ENCODE measurements at regions not wholly inside any gene's neighbourhood (a gene's known extent, or its start where the extent isn't known, plus 50 kb on each side); places are given as distances from the start of the nearest gene placed in this dataset.
"Not testable (repeated sequence)": the region's sequence is repeated elsewhere in the genome, so short reads cannot be mapped to it uniquely, and the experiment has no call there.

DNA sequence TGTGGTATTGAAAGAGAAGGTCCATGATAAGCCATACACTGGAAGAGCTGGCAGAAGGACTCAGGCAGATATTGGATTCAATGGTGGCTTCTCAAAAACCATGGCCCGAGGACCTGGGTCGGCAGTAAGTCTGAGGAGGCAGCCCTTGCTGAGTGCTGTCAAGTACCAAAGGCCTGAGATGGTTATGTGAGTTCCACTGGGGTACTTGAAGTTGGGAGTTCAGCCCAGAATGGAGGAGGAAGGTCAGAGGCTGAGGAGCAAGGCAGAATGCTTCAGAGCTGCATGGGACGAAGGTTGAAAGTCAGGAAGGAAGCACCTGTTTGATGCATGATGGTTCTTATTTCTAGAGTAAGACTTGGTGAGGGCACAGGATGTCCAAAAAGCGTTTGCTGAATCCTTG lies 194.9 kb downstream of the DIRAS2 start:
- DNase-seq, result no peak

DNA sequence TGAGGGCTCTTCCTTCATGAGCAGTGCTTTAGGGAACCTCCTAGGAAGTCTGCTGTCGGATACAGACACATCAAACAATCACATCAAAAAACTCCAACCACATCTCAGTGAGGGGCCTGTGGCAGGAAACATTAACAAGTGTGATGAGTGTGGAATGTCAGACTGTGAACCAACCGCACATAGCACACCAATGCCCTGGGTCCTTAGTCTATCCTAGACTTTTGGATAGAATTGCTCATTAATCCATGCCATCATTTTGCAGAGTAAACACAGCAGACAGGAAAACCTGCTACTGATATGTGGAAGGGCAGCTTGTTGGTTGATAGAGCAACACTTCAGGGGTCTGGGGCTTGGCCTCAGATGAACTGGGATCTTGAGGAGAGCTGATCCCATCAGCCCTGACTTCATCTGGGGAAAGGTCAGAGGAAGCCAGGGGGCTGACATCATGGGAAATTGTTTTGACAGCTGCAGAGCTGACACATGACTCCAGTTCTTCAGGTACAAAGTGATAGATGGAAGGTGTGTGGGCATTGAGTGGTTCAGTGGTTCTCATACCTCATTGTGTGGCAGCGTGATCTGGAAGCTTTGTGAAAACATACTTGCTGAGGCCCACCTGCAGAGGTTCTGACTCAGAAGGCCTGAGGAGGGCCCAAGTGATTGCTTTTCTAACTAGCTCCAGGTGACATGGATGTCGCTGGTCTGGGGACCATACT lies 193.3 kb downstream of the DIRAS2 start:
- DNase-seq, result no peak

DNA sequence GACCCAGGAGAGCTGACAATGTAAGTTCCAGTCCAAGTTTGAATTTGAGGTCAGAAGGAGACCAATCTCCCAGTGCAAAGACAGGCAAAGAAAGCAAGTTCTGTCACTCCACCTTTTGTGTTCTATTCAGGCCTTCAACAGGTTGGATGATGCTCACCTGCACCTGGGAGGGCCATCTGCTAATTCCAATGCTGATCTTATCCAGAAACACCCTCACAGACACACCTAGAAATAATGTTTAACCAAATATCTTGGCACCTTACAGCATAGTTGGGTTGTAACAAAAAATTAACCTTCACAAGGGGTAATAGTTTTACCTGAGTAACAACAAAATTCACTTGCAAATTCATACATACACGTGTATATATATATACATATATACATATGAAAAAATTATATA lies 190.8 kb downstream of the DIRAS2 start:
- no peak for DNase-seq

DNA sequence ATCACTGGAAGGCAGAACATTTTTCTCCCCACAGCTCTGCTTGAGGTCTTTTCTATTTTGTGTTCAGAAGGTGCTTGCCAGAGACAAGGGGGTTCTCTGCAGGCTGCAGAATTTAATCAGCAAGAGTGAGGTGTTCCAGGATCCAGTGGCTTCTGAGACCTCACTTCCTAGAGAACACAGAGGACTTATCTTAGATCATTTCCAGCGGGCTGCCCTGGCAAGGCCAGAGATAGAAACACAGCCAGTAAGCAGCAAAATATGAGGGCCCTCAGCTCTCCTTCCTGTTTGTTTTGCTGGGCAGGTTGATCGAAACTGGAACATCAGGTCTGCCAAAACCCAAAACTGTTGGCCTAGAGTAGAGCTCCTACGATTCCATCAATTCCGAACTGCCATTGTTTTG lies 187.3 kb downstream of the DIRAS2 start:
- no peak for DNase-seq

DNA sequence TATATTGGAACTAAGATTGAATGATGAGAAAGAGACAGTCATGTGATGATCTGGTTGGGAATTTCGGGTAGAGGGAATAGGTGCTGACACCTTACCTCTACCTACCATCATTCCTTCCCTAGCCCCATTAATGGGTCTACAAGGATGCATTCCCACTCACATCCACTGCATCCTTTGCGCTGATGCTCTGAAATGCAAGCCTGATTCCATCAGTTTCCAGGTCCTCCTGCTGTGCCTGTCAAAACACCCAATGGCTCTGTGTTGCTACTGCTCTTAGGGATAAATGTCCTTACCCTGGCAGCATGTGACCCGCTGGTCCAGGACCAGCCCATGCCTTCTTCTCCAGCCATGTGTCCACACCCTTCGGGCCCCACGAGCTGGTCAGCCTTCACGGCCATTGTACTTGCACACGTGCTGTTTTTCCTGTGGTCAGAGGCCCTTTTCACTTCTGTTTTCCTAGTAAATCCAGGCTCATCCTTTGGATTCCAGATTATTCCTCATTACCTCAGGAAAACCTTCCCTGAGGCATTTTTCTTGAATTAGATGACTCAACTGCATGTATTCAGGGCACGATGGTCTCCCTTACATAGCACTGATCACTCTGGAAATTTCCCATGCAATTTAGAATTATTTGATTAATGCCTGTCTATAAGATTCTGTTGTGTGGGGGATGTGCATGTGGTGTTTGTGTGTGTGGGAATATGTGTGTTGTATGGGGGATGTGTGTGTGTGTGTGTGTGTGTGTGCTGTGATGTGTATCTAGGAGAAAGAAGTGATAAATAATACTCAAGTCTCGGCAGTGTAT lies 185.0 kb downstream of the DIRAS2 start:
- no peak for DNase-seq

DNA sequence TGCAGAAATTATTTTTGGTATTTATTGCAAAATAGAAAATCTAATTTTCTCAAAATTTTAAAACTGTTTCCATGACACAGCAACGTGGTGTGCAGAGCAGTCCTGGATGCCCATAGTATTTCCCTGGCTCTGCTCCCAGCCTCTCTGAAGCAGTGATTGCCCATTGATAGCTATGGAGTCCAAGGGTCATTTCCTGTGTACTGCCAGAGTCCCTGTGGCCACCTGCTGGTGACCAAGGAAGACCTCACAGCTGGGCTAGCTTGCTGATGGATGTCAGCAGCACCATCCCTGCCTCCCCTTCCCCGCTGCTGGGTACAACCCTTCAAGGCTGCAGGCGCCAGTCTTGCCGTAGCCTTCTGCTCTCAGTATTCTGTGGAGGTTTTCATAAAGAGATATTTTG lies 184.1 kb downstream of the DIRAS2 start:
- no peak for DNase-seq

DNA sequence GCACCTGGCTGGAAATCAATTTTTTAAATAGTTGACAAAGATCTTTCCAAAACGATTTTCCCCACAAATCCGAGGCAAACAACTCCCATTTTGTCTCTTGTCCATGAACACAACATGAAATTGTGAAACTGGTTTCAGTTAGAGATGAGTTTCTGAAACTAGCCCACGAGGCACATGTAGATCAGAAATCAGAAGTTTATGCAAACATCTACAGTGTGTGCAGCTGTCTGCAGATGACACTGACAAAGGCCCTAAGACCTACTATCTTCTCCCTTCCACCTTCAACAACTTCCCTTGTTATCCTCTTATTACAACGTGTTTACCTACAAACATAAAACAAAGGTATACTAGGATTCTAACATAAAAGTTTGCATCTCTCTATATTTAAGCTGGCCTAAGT lies 183.3 kb downstream of the DIRAS2 start:
- no peak for DNase-seq

DNA sequence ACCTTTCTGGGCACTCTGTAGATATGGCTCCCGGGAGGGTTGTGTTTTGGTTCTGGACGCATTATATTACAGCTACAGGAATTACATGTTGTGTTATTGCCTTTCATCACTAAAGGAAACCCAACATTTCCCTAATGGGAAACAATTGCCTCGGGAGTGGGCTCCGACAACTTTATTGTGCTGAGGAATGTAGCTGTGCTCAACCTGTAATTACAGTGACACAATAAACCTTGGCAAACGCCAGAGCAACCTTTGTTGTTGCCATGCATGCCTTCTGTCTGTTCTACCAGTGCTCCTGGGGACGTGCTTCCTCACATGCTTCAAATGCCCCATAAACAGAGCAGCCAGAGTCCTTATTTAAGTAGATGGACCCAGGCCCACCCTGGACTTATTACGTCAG lies 182.4 kb downstream of the DIRAS2 start:
- DNase-seq, result no peak

DNA sequence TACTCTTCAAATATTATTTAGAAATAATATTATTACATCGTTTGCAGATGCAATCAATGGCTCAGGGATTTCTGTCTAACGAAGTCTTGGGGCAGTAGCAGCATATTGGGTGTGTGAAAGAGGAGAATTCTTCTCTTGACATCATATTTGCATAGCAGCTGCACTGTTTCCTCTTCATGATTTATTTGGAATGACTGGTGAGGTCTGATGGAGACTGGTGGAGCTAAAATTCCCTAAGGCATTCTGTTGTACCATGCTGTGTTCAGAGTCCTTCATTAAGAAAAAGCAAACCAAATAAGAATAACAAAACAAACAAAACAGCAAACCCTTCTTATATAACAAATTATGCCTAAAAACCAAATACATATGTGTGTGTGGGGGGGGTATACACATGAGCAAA lies 177.6 kb downstream of the DIRAS2 start:
- no peak for DNase-seq

DNA sequence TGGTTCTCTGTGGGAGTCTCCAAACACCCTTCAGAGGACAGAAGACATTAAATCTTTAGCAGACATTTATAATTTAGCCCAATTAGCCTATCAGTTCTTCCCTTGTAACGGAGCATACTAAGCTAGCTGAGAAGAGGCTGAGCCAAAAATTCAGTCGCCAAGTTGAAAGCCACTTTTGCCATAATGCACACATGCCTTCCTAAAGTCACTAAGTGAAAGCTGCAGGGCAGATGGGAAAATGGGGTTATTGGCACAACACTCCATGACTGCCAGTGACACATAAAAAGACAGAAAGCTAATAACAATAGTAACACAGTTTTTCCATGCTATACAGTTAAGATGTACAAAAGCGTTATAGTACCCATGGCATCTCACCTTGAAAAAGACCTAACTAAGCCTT lies 176.2 kb downstream of the DIRAS2 start:
- DNase-seq, result no peak

DNA sequence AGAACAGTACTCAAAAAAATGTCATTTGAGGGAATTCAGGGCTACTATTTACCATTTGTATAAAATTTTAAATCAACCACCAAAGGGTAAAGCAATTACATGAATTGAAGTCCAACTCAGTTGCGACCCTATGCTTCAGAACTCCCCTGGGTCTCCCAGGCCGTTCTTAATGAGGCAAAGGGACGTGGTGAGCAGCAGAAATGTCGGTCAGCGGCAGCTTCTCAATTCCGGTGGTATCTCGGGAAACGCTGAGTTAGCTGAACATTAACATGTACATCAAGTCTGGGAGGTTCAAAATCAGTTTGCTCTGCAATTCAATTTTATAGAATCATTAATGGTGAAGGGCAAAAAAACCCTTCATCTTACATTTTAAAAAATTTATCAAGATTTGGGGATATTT lies 173.2 kb downstream of the DIRAS2 start:
- DNase-seq, result no peak

DNA sequence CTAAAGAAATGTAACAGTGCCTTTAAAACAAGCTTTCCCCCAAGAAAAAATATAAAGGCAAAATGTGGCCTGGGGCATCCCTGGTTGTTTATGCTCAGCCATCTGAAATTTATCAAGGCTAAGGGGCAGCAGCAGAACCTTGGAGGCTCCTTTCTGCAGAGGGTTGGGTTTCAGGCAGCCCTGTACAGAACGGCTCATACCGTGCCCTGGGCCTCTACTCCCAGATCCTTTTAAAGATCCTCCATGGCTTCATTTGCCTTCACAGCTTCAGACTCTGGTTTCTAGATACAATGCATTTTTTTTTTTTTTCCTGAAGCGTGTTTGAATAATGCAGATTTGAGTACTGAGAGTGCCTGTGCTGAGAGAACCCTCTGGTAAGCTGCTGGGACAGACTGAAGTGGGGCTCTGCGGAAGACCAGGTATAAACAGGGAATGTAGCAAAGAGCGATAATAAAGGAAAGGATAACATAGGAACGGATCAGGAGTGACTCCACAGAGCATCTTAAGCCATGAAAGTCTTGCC lies 172.7 kb downstream of the DIRAS2 start:
- DNase-seq, result no peak

DNA sequence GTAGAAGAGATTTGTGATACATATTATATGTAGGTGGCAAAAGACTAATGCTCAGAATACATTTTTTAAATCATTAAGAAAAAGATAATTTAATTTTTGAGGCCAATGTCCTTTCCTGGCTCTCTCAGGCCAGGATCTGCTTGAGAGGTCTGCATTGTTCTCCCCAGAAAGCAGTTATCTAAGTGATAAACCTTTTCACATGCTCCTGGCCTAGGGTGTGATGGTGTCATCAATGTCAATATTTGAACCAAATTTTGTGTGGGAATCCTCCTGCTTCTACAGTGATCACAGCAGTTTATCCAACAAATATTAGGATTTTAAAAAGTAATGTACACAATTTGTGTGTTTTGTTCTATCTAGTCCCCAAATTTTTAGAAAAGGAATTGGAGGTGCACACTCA lies 166.6 kb downstream of the DIRAS2 start:
- DNase-seq, result no peak

DNA sequence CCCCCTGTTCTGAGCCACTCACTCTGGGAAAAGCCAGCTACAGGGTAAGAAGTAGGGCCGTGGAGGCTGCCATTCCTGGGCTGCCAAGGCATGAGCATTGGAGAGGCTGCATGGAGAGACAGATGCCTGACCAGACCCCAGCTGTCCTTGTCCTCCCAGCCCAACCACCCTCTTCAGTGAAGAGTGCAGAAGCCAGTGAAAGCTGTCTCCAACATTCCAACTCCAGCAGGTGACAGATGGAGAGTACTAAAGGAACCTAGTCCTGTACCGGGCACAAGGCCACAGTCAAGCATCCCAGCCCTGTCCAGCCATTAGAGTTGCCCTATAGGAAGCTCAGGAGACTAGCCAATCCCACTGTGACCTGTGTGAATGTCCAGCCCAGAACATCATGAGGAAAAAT lies 165.1 kb downstream of the DIRAS2 start:
- no peak for DNase-seq

DNA sequence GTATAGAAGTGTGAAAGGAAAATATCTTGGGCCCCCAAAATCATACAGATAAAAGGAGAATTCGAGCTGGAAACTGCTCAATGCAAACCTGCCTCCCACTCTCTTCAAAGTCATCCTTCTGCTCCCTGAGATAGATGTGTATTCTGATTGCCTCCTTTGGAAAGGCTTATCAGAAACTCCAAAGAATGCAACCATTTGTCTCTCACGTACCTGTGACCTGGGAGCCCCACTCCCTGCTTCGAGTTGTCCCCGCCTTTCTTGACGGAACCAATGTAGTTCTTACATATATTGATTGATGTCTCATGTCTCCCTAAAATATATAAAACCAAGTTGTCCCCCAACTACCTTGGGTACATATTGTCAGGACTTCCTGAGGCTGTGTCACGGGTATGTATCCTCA lies 163.8 kb downstream of the DIRAS2 start:
- DNase-seq, result no peak

DNA sequence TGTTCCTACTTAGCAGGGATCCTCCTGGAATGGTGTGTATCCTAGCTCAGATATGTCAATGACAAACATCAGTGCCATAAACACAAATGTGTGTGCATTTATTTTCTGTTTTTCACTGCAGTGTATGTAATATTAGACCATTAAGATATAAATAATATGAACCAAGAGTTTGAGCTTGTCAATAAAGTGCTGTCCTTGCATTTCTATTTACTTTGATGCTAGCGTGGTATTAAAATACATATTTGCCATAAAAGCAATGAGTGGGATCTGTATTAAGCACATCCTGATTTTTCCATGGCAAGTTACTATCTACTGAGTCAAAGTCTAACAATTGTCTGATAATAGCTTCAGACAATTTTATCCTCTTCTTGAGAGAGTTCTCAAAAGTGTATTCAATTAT lies 157.6 kb downstream of the DIRAS2 start:
- no peak for DNase-seq

DNA sequence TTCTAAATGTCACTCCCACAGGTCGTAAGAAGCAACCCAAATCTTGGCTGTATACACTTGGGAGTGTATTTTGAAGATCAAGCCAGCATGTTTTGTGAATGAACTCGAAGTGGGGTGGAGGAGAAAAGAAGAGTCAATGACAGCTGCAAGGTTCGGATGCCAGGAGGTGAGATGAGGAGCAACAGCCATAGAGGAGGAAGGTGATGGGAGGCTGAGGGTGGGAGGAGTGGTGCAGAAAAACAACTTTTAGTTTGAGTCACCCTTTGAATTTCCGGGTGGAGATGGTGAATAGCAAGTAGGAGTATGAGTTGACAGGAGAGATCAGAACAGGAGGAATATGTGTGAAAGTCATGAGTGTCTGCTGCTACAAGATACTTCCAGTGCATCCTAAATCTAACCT lies 153.6 kb downstream of the DIRAS2 start:
- no peak for DNase-seq

DNA sequence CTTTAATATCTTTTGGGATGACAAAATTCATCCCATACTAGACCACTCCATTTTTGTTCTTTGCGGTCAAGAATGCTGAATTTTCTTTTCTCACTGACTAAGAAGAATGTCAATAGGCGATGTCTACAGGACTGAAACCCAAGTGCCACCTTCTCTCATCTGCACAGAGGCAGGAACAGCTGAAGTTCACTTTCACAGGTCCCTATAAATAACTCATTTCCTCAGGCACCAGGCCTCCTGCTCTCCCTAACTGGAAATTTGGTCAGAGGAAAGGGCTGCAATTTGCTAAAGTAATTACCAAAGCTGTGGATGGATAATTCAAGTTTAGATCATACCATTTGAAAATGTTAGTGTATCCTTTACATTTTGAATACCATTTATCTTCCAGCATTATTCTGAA lies 142.9 kb downstream of the DIRAS2 start:
- DNase-seq, result no peak

DNA sequence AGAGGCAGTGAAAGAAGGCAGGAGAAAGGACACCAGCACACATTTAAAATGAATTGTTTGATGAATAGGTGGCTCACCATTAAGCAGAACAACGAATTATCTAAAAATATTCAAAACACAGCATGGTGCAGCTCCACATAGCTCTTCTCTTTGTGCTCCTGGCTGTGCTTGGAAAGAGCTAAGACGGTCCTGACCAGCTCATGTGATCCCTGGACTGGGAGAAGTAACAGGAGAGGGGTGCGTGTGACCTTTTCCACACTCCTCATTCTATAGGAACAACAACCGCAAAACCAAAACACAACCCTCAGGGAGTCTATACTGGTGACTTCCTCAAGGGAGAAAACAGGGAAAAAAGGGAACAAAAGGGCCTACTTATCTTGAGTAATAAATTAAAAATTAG lies 140.5 kb downstream of the DIRAS2 start:
- DNase-seq, result no peak

DNA sequence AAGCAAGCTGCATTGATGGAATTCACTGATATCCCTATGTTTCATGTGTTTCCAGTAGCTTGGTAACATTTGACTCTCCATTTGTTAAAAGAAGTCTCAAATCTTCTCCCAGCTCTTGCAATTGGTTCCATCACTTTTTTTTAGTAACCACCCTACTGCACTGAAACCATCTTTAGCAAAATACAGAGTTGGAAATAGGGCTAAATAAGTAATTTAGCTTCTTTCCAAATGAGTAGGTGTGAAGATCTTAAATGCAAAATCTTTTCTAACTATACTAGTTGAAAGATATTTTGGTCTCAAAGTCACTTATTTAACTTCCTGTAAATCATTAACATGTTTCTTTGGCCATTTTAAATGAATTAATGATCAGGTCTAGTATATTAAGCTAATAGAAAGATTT lies 138.1 kb downstream of the DIRAS2 start:
- no peak for DNase-seq

DNA sequence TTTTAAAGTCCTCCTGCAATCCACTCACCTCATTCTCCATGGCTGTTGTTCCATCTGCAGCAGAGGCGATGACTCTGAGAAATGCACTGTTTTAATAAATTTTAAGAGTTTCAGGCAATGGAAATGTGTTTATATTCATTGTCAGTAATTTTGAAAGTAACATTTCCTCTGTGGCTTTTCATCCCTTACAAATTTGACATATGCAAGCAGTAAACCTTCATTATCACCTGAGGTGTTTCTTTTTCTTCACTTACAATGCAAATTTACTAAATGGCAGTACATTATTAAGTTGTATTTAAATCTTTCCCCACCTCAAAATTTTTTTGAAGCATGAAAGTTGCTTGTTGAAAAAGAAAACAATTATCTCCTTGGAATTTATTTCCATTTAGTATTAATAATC lies 136.9 kb downstream of the DIRAS2 start:
- no peak for DNase-seq

DNA sequence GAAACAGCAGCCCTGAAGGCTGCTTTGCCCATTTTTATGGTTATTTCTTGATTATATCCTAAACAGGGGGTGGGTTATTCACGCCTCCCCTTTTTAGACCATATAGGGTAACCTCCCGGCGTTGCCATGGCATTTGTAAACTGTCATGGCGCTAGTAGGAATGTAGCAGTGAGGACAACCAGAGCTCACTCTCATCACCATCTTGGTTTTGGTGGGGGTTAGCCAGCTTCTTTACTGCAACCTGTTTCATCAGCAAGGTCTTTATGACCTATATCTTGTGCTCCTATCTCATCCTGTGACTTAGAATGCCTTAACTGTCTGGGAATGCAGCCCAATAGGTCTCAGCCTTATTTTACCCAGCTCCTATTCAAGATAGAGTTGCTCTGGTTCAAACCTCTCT lies 136.2 kb downstream of the DIRAS2 start:
- DNase-seq, result not testable (repeated sequence)

DNA sequence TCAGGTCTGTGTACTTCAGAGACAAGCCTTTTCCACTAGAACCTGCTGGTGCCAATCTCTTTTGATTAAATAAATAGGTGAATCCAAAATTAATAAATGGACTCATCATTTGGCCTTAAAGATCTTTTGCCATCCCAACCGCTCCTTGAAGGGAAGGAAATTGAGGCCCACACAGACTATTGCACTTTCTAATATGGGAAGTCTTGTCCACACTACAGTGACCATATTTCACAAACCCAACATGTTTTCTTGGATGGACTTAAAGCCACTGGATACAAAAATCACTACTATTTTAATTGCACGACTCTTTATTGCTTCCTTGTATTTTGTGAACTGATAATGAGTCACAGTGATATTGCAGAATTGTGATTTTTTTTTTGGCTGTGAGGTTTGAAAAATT lies 135.0 kb downstream of the DIRAS2 start:
- DNase-seq, result no peak

DNA sequence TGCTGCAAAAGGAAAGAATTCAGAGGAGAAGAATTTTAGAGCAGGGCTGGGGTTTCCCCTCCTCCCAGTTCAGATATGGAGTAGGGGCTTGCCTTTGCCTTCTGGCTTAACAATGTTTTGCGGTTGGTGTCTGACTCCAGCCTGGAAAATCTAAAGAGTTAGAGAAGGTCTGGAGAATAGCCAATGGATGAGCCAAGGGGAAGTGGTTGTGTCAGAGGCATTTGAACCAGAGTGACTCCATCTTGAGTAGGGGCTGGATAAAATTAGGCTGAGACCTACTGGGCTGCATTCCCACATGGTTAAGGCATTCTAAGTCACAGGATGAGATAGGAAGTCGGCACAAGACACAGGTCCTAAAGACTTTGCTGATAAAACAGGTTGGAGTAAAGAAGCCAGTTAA lies 133.7 kb downstream of the DIRAS2 start:
- no peak for DNase-seq

DNA sequence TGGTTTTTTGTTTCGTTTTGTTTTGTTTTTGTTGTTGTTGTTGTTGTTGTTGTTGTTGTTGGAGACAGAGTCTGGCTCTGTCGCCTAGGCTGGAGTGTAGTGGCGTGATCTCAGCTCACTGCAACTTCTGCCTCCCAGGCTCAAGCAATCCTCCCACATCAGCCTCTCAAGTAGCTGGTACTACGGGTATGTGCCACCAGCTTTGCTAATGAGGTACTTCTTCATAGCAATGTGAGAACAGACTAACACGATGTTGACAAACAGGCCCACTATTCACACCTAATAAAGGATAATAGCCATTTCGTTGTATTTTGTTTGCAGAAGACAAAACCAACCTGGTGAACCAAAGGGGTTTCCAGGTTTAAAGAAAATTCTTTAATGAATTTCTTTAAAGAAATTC lies 130.9 kb downstream of the DIRAS2 start:
- DNase-seq, result no peak

Data from Kasumi-1 (cell line).